ENCODE measurements at regions not wholly inside any gene's neighbourhood (a gene's known extent, or its start where the extent isn't known, plus 50 kb on each side); places are given as distances from the start of the nearest gene placed in this dataset.

GRCh38 chr10:128945398-128945797 is 521.6 kb upstream of the MGMT start:
- H3K79me2 ChIP-seq (ENCODE audit: control insufficient read depth, low read length), result no peaks in the 10 kb centered on the region
- H3F3A ChIP-seq (ENCODE audit: control insufficient read depth, insufficient read depth), result no peaks in the 10 kb centered on the region
- H3K27ac ChIP-seq (ENCODE audit: low read depth, low read length), result no peak overlapping the region
- H3K9me2 ChIP-seq (replicated peaks; ENCODE audit: control insufficient read depth, low read length), result no peaks in the 10 kb centered on the region
- H4K20me1 ChIP-seq (ENCODE audit: control insufficient read depth, insufficient read depth, low read depth, low read length), result no peaks in the 10 kb centered on the region
- H3K4me2 ChIP-seq (ENCODE audit: low read length), result no peak overlapping the region
- H3K27me3 ChIP-seq (ENCODE audit: control insufficient read depth, low read length), result no peaks in the 10 kb centered on the region
- H3K36me3 ChIP-seq (ENCODE audit: control insufficient read depth, low read length), result no peaks in the 10 kb centered on the region
- H3K4me1 ChIP-seq (ENCODE audit: control insufficient read depth, low read length), result no peaks in the 10 kb centered on the region
- H3K9me3 ChIP-seq (ENCODE audit: control insufficient read depth, insufficient read depth, low read length), result peaks cover 4% of the 10 kb centered on the region; the same call in 1 of the 2 replicates
- H3K4me3 ChIP-seq (ENCODE audit: low read length), result no peak overlapping the region
- TF ChIP-seq CTCF (IDR thresholded peaks at IDR 0.05; ENCODE audit: low read depth, low read length, poor library complexity, severe bottlenecking), result no peak
- TF ChIP-seq EZH2phosphoT487 (IDR thresholded peaks at IDR 0.05; ENCODE audit: borderline replicate concordance, low read length), result no peak

DNA sequence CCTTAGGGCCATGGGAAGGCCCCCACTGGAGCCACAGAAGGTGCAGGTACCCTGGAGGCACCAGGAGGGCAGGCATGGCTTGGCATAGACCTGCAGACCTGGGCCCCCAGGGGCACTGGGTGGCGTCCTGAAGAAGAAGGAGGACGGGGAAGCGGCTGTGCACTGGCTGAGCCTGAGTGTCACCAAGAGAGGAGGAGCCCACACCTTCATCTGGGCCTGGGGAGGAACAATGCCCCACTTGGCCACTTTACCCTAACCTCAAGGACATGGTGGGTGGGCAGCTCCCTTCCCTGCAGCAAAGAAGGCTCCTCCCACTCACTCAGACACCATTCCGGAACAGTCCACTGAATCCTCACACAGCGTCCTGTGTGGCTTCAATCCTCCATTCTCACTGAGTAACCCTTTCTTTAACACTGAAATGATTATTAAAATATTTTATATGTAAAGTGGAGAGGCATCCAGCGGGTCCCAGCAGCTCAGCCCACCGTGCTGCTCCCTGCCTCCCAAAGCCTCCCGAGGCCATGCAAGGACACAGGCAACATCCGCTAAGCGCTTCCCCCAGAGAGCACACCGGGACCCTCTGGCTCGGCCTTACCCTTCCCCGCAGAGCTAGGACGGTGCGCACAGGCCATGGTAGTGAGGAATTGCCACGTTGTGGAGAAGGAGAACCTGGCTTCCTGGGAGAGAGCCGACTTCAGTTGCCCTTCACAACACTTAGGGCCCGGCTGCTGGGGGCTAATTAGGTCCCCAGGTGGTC is 516.7 kb upstream of the MGMT start:
- Histone ChIP-seq H3K36me3 (ENCODE audit: control insufficient read depth, low read length) (no peaks in the 10 kb centered on the region), H3F3A (ENCODE audit: control insufficient read depth, insufficient read depth) (no peaks in the 10 kb centered on the region)
- TF ChIP-seq CTCF (IDR thresholded peaks at IDR 0.05; ENCODE audit: low read depth, low read length, poor library complexity, severe bottlenecking) (no peak), EZH2phosphoT487 (IDR thresholded peaks at IDR 0.05; ENCODE audit: borderline replicate concordance, low read length) (no peak)

GRCh38 chr10:128950916-128951275 is 516.1 kb upstream of the MGMT start:
- no peaks in the 10 kb centered on the region for H3K9me2 ChIP-seq (replicated peaks; ENCODE audit: control insufficient read depth, low read length)
- no peaks in the 10 kb centered on the region for H3K4me1 ChIP-seq (ENCODE audit: control insufficient read depth, low read length)
- no peaks in the 10 kb centered on the region for H3K27me3 ChIP-seq (ENCODE audit: control insufficient read depth, low read length)
- no peak overlapping the region for H3K27ac ChIP-seq (ENCODE audit: low read depth, low read length)
- H3K79me2 ChIP-seq (ENCODE audit: control insufficient read depth, low read length), result no peaks in the 10 kb centered on the region
- H3K4me3 ChIP-seq (ENCODE audit: low read length), result no peak overlapping the region
- H3K4me2 ChIP-seq (ENCODE audit: low read length), result no peak overlapping the region
- H3K36me3 ChIP-seq (ENCODE audit: control insufficient read depth, low read length), result no peaks in the 10 kb centered on the region
- TF ChIP-seq CTCF (IDR thresholded peaks at IDR 0.05; ENCODE audit: low read depth, low read length, poor library complexity, severe bottlenecking), result no peak
- TF ChIP-seq EZH2phosphoT487 (IDR thresholded peaks at IDR 0.05; ENCODE audit: borderline replicate concordance, low read length), result no peak
- no peaks in the 10 kb centered on the region for H4K20me1 ChIP-seq (ENCODE audit: control insufficient read depth, insufficient read depth, low read depth, low read length)
- no peaks in the 10 kb centered on the region for H3K9me3 ChIP-seq (ENCODE audit: control insufficient read depth, insufficient read depth, low read length)
- no peaks in the 10 kb centered on the region for H3F3A ChIP-seq (ENCODE audit: control insufficient read depth, insufficient read depth)

More for the DNA sequence above, 516.7 kb upstream of the MGMT start:
- H3K9me2 ChIP-seq (replicated peaks; ENCODE audit: control insufficient read depth, low read length), result no peaks in the 10 kb centered on the region
- H3K4me3 ChIP-seq (ENCODE audit: low read length), result no peak overlapping the region
- no peaks in the 10 kb centered on the region for H3K4me1 ChIP-seq (ENCODE audit: control insufficient read depth, low read length)
- no peak overlapping the region for H3K4me2 ChIP-seq (ENCODE audit: low read length)
- no peaks in the 10 kb centered on the region for H3K9me3 ChIP-seq (ENCODE audit: control insufficient read depth, insufficient read depth, low read length)
- H3K27ac ChIP-seq (ENCODE audit: low read depth, low read length), result no peak overlapping the region
- no peaks in the 10 kb centered on the region for H4K20me1 ChIP-seq (ENCODE audit: control insufficient read depth, insufficient read depth, low read depth, low read length)
- no peaks in the 10 kb centered on the region for H3K79me2 ChIP-seq (ENCODE audit: control insufficient read depth, low read length)
- no peaks in the 10 kb centered on the region for H3K27me3 ChIP-seq (ENCODE audit: control insufficient read depth, low read length)

Data from DOHH2 (cell line).